ENCODE measurements at regions not wholly inside any gene's neighbourhood (a gene's known extent, or its start where the extent isn't known, plus 50 kb on each side); places are given as distances from the start of the nearest gene placed in this dataset.
"Not testable (repeated sequence)": the region's sequence is repeated elsewhere in the genome, so short reads cannot be mapped to it uniquely, and the experiment has no call there.

- not testable (repeated sequence) for DNase-seq (ENCODE audit: low spot score in 2 of 2); H3K36me3 ChIP-seq; H3K9me3 ChIP-seq; H3K27me3 ChIP-seq; H3K4me1 ChIP-seq; H3K4me3 ChIP-seq; H3K27ac ChIP-seq
- WGBS, 2 donors = no CpG with 5 or more reads among the region's 33 CpGs
Observed at GRCh38 chr21:6466707-6467106, 4054.7 kb upstream of the TPTE start.

- not testable (repeated sequence) for DNase-seq (ENCODE audit: low spot score in 2 of 2); H3K9me3 ChIP-seq; H3K27ac ChIP-seq; H3K36me3 ChIP-seq; H3K4me1 ChIP-seq; H3K27me3 ChIP-seq
- peak overlapping the region in 1 of 4 donors; percentile 36 for H3K4me3 ChIP-seq
- no CpG with 5 or more reads among the region's 60 CpGs for WGBS, 2 donors
Observed at GRCh38 chr21:6467189-6467774, 4054.1 kb upstream of the TPTE start.

- H3K27ac ChIP-seq; H3K9me3 ChIP-seq; H3K27me3 ChIP-seq; H3K4me1 ChIP-seq; H3K36me3 ChIP-seq; DNase-seq (ENCODE audit: low spot score in 2 of 2); H3K4me3 ChIP-seq: not testable (repeated sequence)
- WGBS, 2 donors = no CpG with 5 or more reads among the region's 55 CpGs
Observed at GRCh38 chr21:6467907-6468306, 4053.5 kb upstream of the TPTE start.

GRCh38 chr21:6468331-6468860 lies 4053.0 kb upstream of the TPTE start:
- H3K27ac ChIP-seq; H3K4me1 ChIP-seq; H3K27me3 ChIP-seq; H3K36me3 ChIP-seq; H3K9me3 ChIP-seq; DNase-seq (ENCODE audit: low spot score in 2 of 2): not testable (repeated sequence)
- no CpG with 5 or more reads among the region's 34 CpGs for WGBS, 2 donors
- peak overlapping the region in 1 of 4 donors; percentile 29 for H3K4me3 ChIP-seq

DNA sequence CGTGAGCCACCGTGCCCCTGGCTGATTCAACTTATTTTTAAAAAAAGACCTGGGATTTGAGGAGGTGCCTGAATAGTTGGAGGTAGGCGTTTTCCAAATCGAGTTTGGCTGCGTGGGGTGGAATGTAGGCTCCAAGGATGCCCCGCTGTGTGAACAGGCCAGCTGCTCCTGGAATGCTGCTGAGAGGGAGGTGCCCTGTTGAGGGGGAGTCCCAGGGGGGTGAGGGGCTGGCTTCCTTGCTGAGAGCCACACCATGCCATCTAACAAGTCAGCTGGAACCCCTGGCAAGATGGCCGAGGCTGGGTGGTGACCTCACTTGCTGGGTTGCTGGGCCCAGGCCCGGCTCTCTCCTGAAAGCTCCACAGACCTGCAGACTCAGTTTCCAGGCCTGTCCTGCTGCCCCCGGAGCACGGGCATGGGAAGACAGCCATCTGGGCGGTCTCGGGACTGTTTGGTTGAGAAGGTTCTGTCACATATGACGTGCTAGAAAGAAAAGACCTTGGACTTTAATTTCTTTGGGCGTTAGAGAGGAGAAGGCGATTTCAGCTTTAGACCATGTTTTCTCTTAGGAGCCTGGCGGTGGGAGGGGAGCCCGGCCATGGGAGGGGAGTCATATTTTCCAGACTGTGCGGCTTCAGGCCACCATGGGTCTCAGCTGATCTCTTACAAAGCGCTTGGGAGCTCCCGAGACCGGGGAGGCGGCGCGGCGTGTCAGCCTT lies 4047.0 kb upstream of the TPTE start:
- not testable (repeated sequence) for H3K27me3 ChIP-seq; H3K4me3 ChIP-seq; H3K4me1 ChIP-seq; DNase-seq (ENCODE audit: low spot score in 2 of 2); H3K36me3 ChIP-seq; H3K9me3 ChIP-seq; H3K27ac ChIP-seq
- WGBS, 2 donors = no CpG with 5 or more reads among the region's 25 CpGs

- H3K36me3 ChIP-seq; DNase-seq (ENCODE audit: low spot score in 2 of 2); H3K27ac ChIP-seq; H3K9me3 ChIP-seq; H3K4me1 ChIP-seq; H3K27me3 ChIP-seq; H3K4me3 ChIP-seq: not testable (repeated sequence)
- no CpG with 5 or more reads among the region's 17 CpGs for WGBS, 2 donors
Observed at GRCh38 chr21:6481116-6481515, 4040.3 kb upstream of the TPTE start.

DNA sequence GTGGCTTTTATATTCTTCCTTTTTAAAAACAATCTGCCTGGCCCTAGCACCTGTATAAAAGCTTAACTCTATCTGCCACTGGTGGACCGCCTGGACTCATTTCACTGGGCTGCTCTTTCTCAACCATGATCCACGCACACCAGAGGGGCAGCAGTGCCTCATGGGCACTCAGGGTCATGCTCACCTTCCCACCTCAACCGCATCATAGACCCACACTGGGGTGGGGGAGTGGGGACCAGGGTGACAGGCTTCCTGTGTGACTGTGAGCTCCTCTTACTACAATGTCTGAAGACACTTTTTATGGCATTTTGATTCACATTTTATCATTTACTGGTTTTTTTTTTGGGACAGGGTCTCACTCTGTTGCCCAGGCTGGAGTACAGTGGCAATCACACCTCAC lies 4038.8 kb upstream of the TPTE start:
- not testable (repeated sequence) for H3K27me3 ChIP-seq; H3K9me3 ChIP-seq; H3K4me1 ChIP-seq; DNase-seq (ENCODE audit: low spot score in 2 of 2); H3K36me3 ChIP-seq; H3K27ac ChIP-seq; H3K4me3 ChIP-seq
- WGBS, 2 donors = no CpG with 5 or more reads among the region's 3 CpGs

DNA sequence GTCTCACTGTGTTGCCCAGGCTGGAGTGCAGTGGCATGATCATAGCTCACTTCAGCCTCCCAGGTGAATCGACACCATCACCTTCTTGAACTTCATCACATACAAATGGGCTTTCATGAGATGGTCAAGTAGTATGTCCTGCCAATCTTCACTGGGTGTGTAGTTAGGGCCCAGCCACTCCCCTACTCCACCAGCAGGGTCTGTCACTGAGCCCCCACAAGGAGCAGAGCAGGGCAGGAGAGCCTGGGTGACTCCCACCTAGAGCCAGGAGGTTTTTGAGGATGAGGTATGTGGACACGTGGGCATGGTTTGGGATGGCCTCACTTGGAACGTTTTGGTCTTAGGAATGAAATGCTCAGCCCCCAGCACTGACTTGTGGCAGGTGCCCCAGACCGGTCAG lies 4037.7 kb upstream of the TPTE start:
- not testable (repeated sequence) for H3K4me1 ChIP-seq; H3K9me3 ChIP-seq; H3K27me3 ChIP-seq; H3K36me3 ChIP-seq; H3K27ac ChIP-seq; H3K4me3 ChIP-seq; DNase-seq (ENCODE audit: low spot score in 2 of 2)
- no CpG with 5 or more reads among the region's 4 CpGs for WGBS, 2 donors

GRCh38 chr21:6486821-6487220 lies 4034.6 kb upstream of the TPTE start:
- not testable (repeated sequence) for H3K9me3 ChIP-seq; DNase-seq (ENCODE audit: low spot score in 2 of 2); H3K27me3 ChIP-seq; H3K4me1 ChIP-seq; H3K4me3 ChIP-seq; H3K27ac ChIP-seq; H3K36me3 ChIP-seq
- WGBS, 2 donors = 96% methylated on average over 16 of the region's 26 CpGs; no CpG with 5 or more reads in 1 of the 2 donors

- H3K27ac ChIP-seq; H3K36me3 ChIP-seq; H3K4me3 ChIP-seq; H3K9me3 ChIP-seq; H3K27me3 ChIP-seq; H3K4me1 ChIP-seq; DNase-seq (ENCODE audit: low spot score in 2 of 2): not testable (repeated sequence)
- no CpG with 5 or more reads among the region's 8 CpGs for WGBS, 2 donors
Observed at GRCh38 chr21:6492691-6493090, 4028.7 kb upstream of the TPTE start.

DNA sequence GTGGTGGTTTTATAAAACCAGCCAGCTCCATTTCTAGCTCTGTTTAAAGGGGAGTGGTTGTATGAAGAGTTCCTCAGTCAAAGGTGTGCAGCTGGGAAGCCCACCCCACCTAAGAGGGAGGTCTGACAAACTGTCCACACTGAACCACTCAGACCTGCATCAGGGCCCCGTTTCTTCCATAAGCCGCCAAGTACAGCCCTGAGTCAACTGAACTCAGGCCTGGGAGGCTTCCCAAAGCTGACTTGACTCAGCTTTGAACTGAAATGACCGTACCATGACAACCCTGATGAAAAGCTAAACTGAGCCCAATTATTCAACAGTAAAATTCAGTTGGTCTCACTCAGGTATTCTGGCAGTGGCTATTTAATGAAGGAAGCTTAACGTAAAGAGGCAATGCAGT lies 4027.4 kb upstream of the TPTE start:
- no CpG with 5 or more reads among the region's 4 CpGs for WGBS, 2 donors
- not testable (repeated sequence) for DNase-seq (ENCODE audit: low spot score in 2 of 2); H3K27me3 ChIP-seq; H3K4me1 ChIP-seq; H3K27ac ChIP-seq; H3K9me3 ChIP-seq; H3K36me3 ChIP-seq; H3K4me3 ChIP-seq

GRCh38 chr21:6496356-6496755 lies 4025.0 kb upstream of the TPTE start:
- not testable (repeated sequence) for H3K4me3 ChIP-seq; H3K36me3 ChIP-seq; DNase-seq (ENCODE audit: low spot score in 2 of 2); H3K27me3 ChIP-seq; H3K27ac ChIP-seq; H3K9me3 ChIP-seq; H3K4me1 ChIP-seq
- WGBS, 2 donors = no CpG with 5 or more reads among the region's 5 CpGs

DNA sequence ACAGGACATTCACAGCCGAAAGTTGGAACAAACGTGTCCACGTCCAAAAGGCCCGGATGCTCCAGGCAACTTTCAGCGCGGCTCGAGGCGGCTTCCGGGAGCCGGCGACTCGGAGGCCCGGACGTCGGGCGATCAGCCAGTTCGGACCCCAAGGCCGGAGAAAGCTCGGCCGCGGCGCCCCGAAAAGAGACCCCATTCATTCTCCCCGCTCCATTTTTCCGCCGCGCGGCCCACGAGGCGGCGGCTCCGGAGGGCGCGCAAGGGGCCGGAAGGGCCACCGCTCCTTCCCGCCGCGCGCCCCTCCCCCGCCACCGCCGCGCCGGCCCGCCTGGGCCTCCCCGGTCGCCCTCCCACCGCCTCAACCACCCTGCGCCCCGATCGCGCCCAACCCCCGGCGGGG lies 4022.7 kb upstream of the TPTE start:
- H3K27me3 ChIP-seq, H3K4me1 ChIP-seq, H3K9me3 ChIP-seq, H3K36me3 ChIP-seq: not testable (repeated sequence)
- Histone ChIP-seq H3K27ac (peak overlapping the region in 2 of 4 donors; percentile 67 to 85), H3K4me3 (peak overlapping the region in 2 of 4 donors; percentile 30 to 66)
- DNase-seq (ENCODE audit: low spot score in 2 of 2) = peak in 1 of 2 donors; percentile 5
- WGBS, 2 donors = no CpG with 5 or more reads among the region's 55 CpGs
